GM18951 (cell line): ENCODE measurements at regions not wholly inside any gene's neighbourhood (a gene's known extent, or its start where the extent isn't known, plus 50 kb on each side); places are given as distances from the start of the nearest gene placed in this dataset.

ENCODE experiments used
- POLR2A ChIP-seq: IDR thresholded peaks from 4 replicates; pipeline ENCODE4 v1.6.1; 2011; ENCODE audit warnings: mild to moderate bottlenecking; ENCODE audit not compliant: insufficient read length, insufficient read depth; ENCODE audit errors: extremely low read depth
- in situ Hi-C: fragments of 300-500 bp; cut with MboI; formaldehyde crosslinking; loops from one replicate; pipeline ENCODE4 v1.12.0; 2022; ENCODE audit warnings: low sequenced_read_pairs, mixed read lengths, inconsistent platforms; ENCODE audit not compliant: unreplicated experiment

DNA sequence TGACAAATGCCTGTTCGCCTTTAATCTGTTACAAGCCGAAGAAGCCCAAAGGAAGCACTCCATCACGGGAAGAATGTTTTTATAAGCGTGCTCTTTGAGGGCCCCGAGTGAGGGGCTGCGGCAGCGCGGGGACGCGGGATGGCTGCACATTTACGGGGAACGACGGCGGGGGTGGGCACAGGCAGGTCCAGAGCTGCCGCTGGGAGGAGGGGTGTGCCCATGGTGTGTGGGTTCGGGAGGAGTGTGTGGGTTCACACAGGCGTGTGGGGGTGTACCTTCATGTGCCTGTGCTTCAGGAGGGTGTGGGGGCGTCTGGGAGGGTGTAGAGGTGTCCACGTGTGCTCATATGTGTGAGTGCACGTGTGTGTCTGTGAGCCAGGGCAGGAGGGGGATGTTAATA, 155.9 kb upstream of the ZC3H12A start:
- TF ChIP-seq POLR2A: no peak
- in situ Hi-C loops: no loop called here

- in situ Hi-C loops: no loop called here
- no peak for TF ChIP-seq POLR2A
Observed at GRCh38 chr1:37319284-37319683, 155.1 kb upstream of the ZC3H12A start.

GRCh38 chr1:37323486-37324377, 150.6 kb upstream of the ZC3H12A start:
- in situ Hi-C loops: no loop called here
- no peak for TF ChIP-seq POLR2A

- in situ Hi-C loops: no loop called here
- TF ChIP-seq POLR2A: no peak
Observed at GRCh38 chr1:37325010-37325409, 149.4 kb upstream of the ZC3H12A start.

- in situ Hi-C loops: no loop called here
- no peak for TF ChIP-seq POLR2A
Observed at GRCh38 chr1:37325509-37326437, 148.6 kb upstream of the ZC3H12A start.

- in situ Hi-C loops: no loop called here
- TF ChIP-seq POLR2A: no peak
Observed at GRCh38 chr1:37332126-37332525, 142.3 kb upstream of the ZC3H12A start.

GRCh38 chr1:37338658-37339057, 135.7 kb upstream of the ZC3H12A start:
- in situ Hi-C loops: no loop called here
- TF ChIP-seq POLR2A: no peak

- no peak for TF ChIP-seq POLR2A
- in situ Hi-C loops: no loop called here
Observed at GRCh38 chr1:37342736-37343135, 131.6 kb upstream of the ZC3H12A start.

DNA sequence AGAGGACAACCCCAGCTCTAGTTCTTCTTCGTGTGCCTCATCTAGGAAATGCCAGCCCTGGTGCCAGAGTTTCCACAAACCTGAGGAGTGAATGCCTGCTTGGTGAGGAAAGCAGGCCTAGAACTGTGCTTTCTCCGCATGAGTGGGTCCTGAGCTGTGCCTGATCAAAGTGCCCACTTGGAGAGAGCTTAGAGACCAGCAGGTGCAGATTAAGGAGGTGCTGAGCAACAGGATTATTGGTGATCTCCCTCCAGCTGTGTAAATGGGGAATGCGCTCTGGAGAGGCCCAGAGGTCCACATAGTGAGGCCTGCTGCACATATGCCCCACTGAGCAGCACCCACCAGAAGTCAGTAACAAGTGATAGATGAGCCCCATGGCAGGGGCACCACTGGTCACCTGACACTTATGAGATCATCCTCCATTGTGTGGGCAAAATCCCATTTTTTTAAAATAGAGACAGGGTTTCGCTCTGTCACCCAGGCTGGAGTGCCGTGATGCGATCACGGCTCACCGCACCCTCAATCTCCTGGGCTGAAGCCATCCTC, 127.2 kb upstream of the ZC3H12A start:
- TF ChIP-seq POLR2A: no peak
- in situ Hi-C loops: no loop called here

DNA sequence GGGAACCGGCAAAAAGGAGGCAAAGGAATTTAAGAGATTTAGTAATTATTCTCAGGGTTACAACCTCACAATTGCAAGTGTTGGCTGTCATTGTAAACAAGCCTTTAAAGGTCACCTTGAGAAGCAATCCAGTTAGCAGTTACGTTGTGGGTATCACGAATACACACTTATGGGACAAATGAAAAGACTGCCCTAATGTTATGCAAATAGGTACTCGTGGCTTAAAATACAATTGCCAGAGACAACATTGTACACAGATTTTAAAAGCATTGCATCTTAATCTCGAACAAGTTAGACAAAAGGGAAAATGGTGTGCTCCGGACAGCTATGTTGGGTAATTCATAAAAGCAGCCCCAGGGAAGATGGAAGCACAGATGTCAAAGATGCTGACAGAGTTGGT, 120.5 kb upstream of the ZC3H12A start:
- in situ Hi-C loops: no loop called here
- no peak for TF ChIP-seq POLR2A

GRCh38 chr1:37354876-37355650, 119.3 kb upstream of the ZC3H12A start:
- TF ChIP-seq POLR2A: no peak
- in situ Hi-C loops: no loop called here

- in situ Hi-C loops: no loop called here
- TF ChIP-seq POLR2A: no peak
Observed at GRCh38 chr1:37358992-37359391, 115.4 kb upstream of the ZC3H12A start.
